ENCODE measurements at regions not wholly inside any gene's neighbourhood (a gene's known extent, or its start where the extent isn't known, plus 50 kb on each side); places are given as distances from the start of the nearest gene placed in this dataset.
A peak's percentile ranks its signal among the peaks of the same experiment; 100 is the strongest.

DNA sequence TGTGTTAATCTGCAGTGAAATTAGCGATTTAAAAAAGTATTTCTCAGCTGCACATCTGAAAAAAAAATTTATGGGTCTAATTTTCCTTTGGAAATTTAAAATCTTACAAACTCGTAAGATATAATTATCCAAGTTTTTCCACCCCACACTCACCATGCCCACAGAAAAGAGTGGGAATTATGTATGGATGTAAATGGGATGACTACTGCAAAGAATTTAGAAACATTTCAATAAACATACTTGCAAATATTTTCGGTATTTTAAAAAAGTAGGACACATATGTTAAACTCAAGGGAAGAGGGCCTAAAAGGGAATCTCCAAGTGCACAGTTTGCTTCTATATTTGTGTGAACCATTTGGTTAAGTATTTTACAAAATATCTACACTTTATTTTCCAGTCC lies 1039.9 kb upstream of the POU3F3 start:
- DNase-seq: no peak

- DNase-seq: no peak
These were observed 1038.2 kb upstream of the POU3F3 start for GRCh38 chr2:103815731-103816130.

DNA sequence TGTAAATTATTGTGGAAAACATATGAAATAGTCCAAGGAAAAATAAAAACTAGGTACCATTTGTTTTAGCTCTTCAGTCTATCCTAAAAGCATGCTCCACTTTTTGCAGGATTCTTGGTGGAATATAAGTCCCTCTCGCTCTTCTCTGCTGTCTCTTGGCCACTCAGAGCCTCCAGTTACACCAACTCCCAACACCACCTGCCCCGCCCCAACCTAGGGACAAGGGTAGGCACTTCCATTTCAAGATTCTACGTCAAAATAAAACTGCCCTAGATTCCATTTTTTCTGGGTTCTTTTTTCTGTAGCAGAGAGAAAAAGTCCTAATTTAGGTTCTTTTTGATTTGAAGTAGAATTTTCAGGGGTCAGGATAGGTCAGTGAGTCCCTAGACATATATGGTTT lies 1036.2 kb upstream of the POU3F3 start:
- DNase-seq: no peak

GRCh38 chr2:103818176-103818575 lies 1035.7 kb upstream of the POU3F3 start:
- DNase-seq: no peak

DNA sequence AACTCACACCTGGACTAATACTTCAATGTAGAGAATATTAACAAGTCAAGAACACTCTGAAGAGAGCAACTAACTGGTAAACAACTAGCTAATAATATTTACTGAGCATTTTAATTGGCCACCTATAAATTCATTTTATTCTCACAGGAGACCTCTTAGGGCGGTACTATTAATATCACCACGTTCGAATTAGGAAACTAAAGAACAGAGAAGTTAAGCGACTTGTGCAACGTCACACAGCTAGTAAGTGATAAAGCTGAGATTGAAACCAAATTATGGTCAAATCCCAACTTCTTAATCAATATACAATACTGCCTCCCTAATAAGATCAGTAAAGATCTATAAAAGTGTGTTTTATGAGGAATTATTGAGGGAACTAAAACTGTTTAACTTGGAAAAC lies 1034.3 kb upstream of the POU3F3 start:
- DNase-seq: no peak

DNA sequence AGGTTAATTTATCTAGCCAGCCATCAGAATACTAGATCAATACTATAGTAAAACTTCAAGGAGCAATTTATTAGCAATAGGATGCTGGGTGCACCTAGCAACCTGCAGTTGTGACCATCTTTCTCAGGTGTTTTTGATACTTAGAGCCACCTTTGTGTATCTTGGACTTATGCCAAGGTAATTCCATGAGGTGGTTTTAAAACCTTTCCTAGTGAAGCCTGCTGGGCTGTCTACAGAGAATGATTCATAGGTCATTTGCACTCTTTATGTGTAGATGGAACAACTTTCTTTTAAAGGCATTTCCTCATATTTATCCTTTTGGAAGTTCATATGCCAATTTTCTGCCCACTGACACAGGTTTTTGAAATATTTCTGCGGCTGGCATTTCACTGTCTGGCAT lies 1030.1 kb upstream of the POU3F3 start:
- DNase-seq: peak; percentile 6

- DNase-seq: no peak
These were observed 1006.6 kb upstream of the POU3F3 start for GRCh38 chr2:103847276-103847675.

GRCh38 chr2:103859238-103859637 lies 994.7 kb upstream of the POU3F3 start:
- no peak for DNase-seq

DNA sequence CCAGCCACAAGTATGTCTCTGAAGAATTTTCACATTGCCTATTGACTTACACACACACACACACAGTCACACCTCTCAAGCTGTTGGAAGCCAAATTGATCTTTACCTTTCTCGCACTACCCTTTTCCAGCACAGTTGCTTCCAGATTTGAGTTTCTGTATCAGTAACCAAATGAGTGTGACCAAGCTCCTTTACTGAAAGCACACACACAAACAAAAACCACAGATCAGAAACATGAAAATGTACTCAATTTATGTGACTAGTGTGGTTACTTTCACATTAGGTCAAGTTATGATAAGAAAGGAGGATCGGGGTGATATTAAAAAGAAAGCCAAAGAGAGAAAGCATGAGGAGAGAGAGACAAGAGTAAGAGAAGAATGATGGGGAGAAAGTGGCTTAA lies 993.9 kb upstream of the POU3F3 start:
- no peak for DNase-seq

DNA sequence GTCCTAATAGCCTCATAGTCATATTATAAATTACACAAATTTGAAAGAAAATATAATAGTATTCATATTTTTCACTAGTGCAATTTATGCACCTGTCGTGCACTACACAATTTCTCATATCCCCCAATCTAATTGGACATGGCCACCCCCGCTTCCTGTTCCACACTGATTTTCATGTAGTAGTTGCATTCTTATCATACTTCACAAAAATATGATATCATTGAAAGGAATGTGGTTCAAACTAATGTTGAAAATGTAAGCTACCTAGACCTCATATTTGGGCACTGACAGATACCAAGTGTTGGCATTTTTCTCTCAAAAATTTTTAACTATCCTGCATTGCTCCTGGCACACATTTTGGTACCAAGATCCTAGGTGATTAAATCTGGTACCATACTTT lies 985.5 kb upstream of the POU3F3 start:
- no peak for DNase-seq

- DNase-seq: no peak
These were observed 980.1 kb upstream of the POU3F3 start for GRCh38 chr2:103873716-103874351.

GRCh38 chr2:103875131-103875530 lies 978.8 kb upstream of the POU3F3 start:
- no peak for DNase-seq

GRCh38 chr2:103875531-103875930 lies 978.4 kb upstream of the POU3F3 start:
- no peak for DNase-seq

GRCh38 chr2:103876611-103877010 lies 977.3 kb upstream of the POU3F3 start:
- no peak for DNase-seq

DNA sequence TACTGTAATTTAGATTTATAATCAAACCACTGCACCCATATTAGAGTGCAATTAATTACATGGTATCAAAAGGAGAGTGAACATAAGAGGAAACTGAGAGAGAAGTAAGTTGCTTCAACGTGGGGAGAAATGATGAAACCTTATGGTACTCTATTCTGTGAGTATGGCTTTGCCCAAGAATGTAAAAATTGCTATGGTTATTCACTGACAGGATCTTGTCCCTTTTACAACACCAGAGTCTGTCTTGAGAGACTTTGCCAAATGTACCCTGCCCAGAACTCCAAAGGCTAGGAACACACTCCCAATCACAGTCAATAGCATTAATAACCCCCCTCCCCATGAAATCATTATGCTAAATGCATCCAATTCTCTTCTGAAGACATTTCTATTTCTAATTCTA lies 974.8 kb upstream of the POU3F3 start:
- no peak for DNase-seq

DNA sequence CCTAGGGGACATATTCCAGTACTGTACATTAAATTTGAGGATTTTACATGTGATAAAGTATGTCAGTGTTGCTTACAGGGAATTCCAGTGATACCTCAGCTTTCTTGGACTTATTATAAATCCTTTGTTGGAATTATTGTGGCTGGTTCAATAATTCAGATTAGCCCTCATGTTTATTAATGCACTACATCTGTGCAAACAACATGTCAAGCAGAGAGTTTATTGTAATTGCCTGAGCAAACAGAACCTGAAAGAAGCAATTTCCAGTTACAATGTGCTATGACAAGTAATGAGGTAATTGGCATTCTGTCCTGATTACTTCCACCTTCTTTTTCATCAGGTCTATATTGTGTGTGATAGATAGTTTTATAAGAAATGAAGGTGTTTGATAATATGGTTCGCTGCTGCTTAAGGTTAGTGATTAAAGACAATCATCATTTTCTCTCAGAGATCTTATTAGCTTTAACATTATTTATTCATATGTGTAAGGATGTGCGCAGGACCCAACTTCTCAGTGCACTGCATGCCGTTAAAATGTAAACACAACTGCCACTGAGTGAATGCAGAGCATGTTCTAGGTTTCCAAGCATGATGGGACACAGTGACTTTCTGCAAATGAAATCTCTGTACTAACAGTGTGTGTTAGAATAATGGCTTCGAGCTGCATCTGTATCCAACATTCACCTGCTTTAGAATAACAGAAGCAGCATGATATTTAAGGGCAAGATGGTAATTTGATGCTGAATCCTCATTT lies 973.7 kb upstream of the POU3F3 start:
- no peak for DNase-seq

DNA sequence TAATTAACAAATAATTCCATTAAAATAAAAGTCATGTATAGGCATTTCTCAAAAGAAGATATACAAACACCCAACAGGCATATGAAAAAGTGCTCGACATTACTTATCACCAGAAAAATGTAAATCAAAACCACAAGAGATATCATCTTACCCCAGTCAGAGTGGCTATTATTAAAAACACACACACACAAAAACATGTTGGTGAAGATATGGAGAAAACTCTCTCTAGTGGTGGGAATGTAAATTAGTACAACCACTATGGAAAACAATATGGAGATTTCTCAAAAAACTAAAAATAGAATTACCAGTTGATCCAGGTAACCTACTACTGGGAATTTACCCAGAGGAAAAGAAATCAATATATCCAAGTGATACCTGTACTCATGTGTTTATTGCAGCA lies 966.3 kb upstream of the POU3F3 start:
- DNase-seq: no peak

- DNase-seq: no peak
These were observed 957.7 kb upstream of the POU3F3 start for GRCh38 chr2:103896182-103896581.

- DNase-seq: no peak
These were observed 955.4 kb upstream of the POU3F3 start for GRCh38 chr2:103898561-103898960.

DNA sequence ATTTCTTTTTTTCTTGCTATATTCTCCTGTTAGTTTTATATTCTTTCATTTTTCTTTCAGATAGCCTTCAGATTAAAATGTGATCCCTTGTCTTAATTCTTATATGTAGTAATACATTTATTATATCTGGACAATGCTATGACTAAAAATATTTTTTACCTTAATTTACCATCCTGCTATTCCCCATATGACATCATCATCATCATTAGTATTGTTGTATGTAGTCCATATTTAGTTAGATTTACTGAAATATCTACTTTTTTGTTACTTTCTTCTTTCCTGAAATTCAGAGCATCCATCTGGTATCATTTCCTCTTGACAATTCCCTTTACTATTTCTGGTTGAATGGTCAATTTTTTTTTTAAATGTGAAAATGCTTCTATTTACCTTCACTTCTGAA lies 951.6 kb upstream of the POU3F3 start:
- DNase-seq: no peak

- no peak for DNase-seq
These were observed 932.8 kb upstream of the POU3F3 start for GRCh38 chr2:103921161-103921560.

DNA sequence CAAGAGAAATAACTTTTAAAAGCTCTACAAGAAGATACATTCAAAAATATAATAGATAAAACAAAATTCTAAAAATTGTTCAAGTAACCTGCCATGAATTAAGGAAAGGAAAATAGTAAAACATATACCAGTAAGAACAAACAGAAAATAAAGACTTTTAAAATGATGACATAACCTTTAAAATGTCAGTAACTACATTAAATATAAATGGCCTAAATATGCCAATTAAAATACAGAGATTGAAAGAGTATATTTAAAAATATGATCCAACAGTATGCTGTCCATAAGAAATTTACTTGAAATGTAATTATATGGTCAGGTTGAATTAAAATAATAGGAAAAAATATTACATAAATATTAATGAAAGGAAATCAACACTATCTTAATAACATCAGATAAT lies 911.7 kb upstream of the POU3F3 start:
- DNase-seq: no peak

DNA sequence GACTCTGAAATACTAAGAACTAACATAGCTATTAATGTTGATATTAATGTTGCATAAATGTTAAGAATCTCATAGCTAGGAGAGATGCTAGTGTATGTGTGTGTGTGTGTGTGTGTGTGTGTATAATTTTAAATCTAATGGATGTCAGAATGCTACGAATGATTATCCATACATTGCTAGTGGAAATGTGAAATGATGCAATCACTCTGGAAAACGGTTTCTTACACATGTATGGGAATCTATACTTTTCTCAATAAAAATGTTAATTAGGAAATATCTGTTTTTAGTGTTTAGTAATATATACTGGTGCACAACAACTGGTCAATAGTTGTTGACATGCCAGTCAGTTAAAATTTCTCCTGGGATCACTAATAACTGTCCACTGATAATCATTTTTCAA lies 908.8 kb upstream of the POU3F3 start:
- DNase-seq: no peak

GRCh38 chr2:103959174-103960128 lies 894.5 kb upstream of the POU3F3 start:
- DNase-seq: no peak

Data from DMS79 treated with DMSO at 0.1 percent for 48 hours (cell line).